Hepatic stellate cell (primary cell): ENCODE measurements at regions not wholly inside any gene's neighbourhood (a gene's known extent, or its start where the extent isn't known, plus 50 kb on each side); places are given as distances from the start of the nearest gene placed in this dataset.

ENCODE experiments used
- DNase-seq: peaks from one replicate; pipeline ENCODE4 v3.0.0; 2011; ENCODE audit warnings: low spot score

GRCh38 chr13:107573184-107573583, 642.2 kb downstream of the LIG4 start:
- no peak for DNase-seq

DNA sequence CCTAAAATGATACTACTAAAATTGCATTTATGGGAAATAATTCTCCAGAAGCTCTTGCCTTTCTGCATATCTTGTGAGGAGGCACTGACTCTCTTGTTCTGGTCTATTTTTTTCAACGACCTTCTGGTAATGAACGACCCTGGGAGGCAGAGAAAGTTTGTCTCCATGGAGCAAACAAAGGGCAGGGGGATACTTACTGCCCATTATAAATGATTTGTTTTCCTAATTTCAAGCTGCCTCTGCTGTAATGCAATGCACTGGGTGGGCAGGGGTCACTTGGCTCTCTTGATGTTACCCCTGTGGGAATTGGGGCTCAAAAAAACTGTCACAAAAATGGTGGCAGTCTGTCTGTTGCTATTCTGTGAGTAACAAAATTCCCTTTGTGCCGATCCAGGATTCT, 643.2 kb downstream of the LIG4 start:
- DNase-seq, result no peak

GRCh38 chr13:107568181-107568580, 647.2 kb downstream of the LIG4 start:
- DNase-seq, result no peak

- DNase-seq, result no peak
Observed at GRCh38 chr13:107563099-107563925, 652.0 kb downstream of the LIG4 start.

- DNase-seq, result no peak
Observed at GRCh38 chr13:107562203-107562602, 653.1 kb downstream of the LIG4 start.

DNA sequence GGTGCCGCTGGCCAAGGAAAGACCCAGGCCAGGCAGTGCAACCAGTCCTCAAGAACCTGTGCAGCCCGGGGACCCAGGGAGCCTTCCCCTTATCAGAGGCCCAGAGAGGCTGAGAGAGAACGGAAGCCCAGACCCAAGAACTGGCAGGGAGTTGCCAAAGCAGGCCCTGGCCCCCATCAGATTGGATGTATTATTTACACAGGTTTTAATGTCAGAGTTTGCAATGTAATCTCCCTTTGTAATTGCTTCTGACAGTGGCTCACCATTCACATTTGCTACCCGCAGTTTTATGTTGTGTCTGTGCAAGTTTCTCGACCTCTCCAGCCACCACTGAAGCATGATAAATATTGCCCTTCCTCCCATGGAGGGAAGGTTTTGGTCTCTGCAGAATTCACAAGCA, 660.9 kb downstream of the LIG4 start:
- DNase-seq, result no peak

- peak; percentile 7 for DNase-seq
Observed at GRCh38 chr13:107553838-107554237, 661.5 kb downstream of the LIG4 start.

DNA sequence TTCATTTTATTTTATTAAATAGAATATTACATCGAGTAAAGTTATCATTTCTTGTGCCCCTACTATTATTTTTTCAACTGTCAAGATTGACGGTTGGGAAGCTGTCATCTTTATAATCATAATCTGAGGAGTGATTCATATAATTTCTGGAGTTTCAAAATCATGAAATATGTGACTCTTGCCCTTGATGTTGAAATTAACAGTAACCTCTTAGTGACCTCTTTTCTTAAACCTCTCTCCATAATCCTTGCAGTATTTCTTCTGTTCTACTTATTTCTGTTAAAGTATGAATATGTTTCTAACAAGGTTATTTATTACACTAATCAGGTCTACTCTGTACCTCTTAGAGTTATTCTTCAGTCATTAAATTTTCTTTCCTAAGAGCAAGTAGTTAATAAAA, 663.8 kb downstream of the LIG4 start:
- DNase-seq, result no peak

DNA sequence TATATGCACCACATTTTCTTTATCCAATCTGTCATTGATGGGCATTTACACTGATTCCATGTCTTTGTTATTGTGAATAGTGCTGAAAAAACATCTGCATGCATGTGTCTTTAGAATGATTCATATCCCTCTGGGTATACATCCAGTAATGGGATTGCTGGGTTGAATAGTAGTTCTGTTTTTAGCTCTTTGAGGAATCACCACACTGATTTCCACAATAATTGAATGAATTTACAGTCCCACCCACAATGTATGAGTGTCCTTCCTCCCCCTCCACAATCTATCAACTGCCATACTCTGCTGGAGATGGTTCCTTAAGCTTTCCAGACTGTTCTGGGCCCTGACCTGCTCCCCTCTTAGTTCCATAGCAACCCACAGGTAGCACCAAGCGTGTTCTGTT, 667.0 kb downstream of the LIG4 start:
- DNase-seq, result no peak

- no peak for DNase-seq
Observed at GRCh38 chr13:107545946-107546502, 669.3 kb downstream of the LIG4 start.

DNA sequence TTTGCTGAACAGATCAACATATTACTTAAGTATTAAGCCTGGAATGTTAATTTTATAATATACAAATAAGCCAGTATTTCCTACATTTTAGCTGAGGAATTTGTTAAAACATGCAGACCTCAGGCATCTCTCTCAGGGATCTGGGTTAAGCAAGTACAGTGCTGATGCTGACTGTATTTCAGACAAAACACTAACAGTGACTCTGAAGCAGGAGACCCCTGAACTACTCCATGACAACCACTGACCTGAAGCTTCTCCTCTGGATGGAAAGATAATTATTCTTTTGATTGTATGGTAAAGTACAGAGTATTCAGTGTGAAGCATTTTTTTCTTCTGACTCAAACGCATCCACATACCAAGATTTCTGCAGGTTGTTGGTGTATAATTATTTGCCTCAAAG, 680.8 kb downstream of the LIG4 start:
- peak; percentile 4 for DNase-seq

GRCh38 chr13:107531816-107532215, 683.5 kb downstream of the LIG4 start:
- DNase-seq, result no peak

DNA sequence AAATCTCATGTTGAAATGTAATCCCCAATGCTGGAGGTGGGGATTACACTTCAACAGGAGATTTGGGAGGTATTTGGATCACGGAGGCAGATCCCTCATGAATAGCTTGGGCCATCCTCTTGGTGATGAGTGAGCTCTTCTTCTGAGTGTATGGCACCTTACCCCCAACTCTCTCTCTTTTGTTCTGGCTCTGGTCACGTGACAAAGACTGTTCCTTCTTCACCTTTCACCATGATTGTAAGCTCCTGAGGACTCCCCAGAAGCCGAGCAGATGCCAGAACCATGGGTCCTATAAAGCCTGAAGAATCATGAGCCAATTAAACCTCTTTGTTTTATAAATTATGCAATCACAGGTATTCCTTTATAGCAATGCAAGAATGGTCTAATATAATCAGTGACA, 684.2 kb downstream of the LIG4 start:
- no peak for DNase-seq

GRCh38 chr13:107529035-107529434, 686.3 kb downstream of the LIG4 start:
- DNase-seq, result no peak

GRCh38 chr13:107518780-107519179, 696.6 kb downstream of the LIG4 start:
- no peak for DNase-seq

GRCh38 chr13:107518292-107518691, 697.0 kb downstream of the LIG4 start:
- no peak for DNase-seq

- no peak for DNase-seq
Observed at GRCh38 chr13:107516517-107516916, 698.8 kb downstream of the LIG4 start.

GRCh38 chr13:107512551-107512950, 702.8 kb downstream of the LIG4 start:
- DNase-seq, result no peak

DNA sequence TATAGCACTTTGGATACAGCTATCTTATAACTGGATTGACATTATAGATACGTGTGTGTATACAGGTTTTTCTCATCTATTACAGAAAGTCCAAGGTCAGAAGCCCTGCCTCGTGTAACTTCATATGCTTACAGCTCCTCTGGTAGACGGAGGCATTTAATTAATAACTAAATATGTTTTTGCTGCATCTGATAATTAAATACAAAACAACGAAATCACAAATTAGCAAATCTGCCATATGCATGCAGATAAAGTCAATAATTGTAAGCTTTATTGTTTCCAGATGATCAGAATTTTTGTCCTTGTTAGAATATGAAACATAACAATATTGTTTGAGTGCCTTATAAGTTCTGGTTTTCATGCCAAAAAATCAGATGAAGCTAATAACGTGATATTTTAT, 717.7 kb downstream of the LIG4 start:
- no peak for DNase-seq

GRCh38 chr13:107493266-107493665, 722.1 kb downstream of the LIG4 start:
- no peak for DNase-seq

DNA sequence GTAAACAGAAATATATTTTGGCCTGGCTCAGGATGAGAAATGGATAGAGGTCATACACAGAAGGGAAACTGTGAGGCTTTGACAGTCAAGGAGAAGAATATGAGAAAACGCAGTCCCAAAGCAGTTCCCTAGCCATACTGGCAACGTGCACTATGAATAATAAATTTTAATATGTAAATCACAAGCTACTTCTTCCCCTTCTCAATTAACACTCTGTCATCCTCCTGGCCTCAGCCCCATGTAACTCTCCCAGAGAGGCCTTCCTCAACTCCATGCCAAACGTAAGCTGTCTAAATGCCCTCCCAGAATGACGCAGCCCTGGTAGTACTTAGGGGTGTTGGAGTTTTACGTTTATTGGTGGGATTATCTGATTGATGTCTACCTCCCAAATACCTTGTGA, 732.6 kb downstream of the LIG4 start:
- no peak for DNase-seq

DNA sequence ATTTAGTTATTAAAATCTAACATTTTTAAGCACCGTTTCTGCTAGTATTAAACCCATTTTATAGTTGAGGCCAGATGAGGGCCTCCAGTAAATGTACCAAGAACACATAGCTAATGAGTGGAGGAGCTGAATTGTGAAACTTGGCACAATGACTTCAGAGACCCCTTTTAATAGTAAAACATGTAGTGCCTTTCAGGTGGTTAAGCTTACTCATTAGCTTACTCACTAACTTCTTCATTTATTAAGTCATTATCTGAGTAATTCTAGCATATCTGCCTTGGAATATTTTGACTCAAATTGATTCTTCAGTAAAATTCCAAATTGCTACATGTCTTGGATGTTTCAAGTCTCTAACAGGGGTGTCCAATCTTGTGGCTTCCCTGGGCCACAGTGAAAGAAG, 735.2 kb downstream of the LIG4 start:
- DNase-seq, result no peak

- DNase-seq, result no peak
Observed at GRCh38 chr13:107477772-107478379, 737.5 kb downstream of the LIG4 start.
